GM03348 (cell line): ENCODE measurements at regions not wholly inside any gene's neighbourhood (a gene's known extent, or its start where the extent isn't known, plus 50 kb on each side); places are given as distances from the start of the nearest gene placed in this dataset.
A peak's percentile ranks its signal among the peaks of the same experiment; 100 is the strongest.

Source experiments
- DNase-seq: peaks from one replicate; pipeline ENCODE4 v3.0.0; 2012; ENCODE audit warnings: low spot score

- DNase-seq: no peak
Observed at GRCh38 chrY:8393246-8393645, 944.0 kb upstream of the TSPY4 start.

DNA sequence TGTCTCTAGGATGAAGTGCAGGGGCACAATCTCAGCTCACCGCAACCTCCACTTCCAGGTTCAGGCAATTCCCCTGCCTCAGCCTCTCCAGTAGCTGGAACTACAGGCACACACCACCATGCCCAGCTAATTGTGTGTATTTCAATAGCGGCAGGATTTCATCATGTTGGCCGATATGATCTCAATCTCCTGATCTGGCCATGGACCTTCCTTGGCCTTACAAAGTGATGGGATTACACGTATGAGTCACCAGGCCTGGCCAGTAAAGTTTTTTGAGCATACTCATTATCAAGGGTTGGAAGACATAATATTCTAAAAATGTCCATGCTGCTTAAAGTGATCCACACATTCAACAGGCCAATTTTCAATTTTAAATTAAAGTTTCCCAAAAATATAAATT, 914.4 kb upstream of the TSPY4 start:
- DNase-seq: no peak

DNA sequence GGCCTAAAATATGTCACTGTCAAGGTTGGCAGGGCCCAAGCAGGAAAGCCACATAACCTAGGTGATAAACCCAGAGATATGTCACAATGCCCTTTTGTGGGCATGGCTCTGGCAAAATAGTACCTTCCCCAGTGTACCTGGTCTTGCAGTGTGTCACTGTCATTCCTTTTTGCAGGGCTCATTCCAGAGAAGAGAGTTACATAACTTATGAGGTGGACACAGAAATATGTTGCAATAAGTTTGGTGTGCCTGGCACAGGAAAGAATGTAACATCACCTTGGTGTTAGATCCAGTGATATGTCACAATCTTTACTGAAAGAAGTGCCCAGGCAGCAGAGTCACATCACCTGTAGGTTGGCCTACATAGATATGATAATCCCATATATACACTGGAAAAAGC, 910.8 kb upstream of the TSPY4 start:
- no peak for DNase-seq

DNA sequence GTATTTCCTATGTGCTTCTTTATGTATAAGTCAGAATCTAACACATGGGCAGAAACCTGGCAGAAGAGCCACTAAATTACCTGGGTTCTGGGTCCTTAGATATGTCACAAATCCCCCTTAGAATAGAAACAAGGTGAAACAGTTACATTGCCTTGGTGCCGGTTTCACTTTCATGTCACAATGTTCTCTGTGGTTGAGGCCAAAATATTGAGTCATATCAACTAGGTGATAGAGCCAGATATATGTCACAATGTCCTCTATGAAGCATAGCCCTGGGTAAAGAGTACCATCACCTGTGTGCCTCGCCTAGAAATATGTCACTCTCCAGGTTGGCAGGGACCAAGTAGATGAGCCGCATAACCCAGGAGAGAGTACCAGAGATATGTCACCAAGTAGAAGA, 899.8 kb upstream of the TSPY4 start:
- DNase-seq: no peak

- no peak for DNase-seq
Observed at GRCh38 chrY:8442097-8442496, 895.2 kb upstream of the TSPY4 start.

DNA sequence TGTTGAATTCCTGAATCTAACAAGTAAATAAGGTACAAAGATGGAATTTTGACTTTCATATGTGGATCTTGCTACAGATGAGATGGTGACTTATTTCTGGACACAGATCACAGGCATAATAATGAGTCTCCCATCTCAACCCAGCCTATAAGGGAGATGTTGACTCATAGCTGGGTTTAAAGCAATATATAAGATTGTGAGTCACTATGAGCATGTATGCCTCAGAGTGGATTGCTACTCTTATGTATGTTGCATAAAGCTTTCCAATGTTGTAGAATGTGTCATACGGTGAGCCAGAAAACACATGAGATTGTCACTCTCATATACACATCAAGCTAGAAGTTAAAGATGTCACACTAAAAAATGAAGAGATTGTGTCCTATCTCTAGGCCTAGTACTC, 884.3 kb upstream of the TSPY4 start:
- no peak for DNase-seq

DNA sequence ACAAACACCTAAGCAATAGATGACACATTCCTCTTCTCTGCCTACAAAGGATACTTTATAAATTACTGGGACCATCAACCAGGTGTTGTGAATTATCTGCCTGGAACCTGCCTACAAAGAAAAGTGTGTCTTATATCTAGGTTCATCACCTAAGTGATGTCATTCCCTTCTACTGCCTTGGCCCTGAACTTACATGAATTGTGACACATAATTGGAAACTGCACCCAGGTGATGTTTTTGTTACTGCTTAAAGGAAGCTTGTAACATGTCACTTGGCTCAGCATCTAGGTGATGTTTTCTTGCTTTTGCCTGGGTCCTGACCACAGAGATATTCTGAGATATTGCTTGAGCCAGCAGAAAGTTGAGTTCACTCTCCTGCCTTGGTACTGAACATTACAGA, 870.5 kb upstream of the TSPY4 start:
- no peak for DNase-seq

- DNase-seq: no peak
Observed at GRCh38 chrY:8470249-8470648, 867.0 kb upstream of the TSPY4 start.

GRCh38 chrY:8479141-8479540, 858.1 kb upstream of the TSPY4 start:
- DNase-seq: no peak

DNA sequence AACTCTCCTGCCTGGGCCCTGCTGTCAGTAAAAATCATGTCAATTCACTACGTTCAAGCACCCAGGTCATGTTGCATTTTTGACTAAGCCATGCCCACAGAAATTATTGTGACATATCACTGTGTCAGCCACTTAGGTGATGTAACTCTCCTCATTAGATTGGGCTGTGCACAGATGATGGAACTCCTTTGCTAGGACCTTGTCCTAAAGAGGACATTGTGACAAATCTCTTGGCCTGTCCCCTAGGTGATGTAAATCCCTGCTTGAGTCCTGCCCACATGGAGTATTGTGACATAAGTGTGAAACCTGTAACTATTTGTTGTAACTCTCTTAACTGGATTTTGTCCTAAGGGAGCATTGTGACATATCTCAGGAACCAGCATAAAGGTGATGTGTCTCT, 848.3 kb upstream of the TSPY4 start:
- DNase-seq: no peak

DNA sequence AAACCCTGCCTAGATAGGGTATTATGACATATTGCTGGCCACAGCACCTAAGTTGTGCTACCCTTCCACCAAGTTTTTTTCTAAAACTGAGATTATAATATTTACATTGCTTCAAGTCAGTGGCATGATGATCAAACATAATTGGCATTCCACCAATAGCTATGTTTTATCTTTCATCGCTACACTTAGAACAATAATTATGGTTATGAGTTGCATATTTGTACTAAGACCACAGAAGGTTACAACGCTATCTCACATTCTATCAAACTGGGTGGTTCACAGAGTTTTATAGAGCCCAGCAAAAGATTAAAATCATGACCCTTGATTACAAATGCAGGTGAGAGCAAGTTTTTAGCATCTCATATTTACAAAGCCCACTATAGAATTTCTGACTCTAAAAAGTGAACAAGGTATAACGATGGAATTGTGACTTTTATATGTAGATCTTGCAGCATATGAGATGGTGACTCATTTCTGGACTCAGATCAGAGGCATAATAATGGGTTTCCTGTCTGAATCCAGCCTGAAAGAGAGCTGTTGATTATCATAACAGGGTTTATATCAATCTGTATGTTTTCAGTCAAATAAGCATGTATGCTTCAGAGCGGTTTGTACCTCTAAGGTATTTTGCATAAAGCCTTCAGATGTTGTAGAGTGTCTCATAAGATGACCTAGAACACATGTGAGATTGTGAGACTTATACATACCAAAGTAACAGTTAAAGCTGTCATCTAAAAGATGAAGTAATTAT, 847.2 kb upstream of the TSPY4 start:
- DNase-seq: no peak

- DNase-seq: no peak
Observed at GRCh38 chrY:8494396-8494795, 842.9 kb upstream of the TSPY4 start.

- DNase-seq: no peak
Observed at GRCh38 chrY:8495243-8495642, 842.0 kb upstream of the TSPY4 start.

GRCh38 chrY:8500888-8501287, 836.4 kb upstream of the TSPY4 start:
- no peak for DNase-seq

DNA sequence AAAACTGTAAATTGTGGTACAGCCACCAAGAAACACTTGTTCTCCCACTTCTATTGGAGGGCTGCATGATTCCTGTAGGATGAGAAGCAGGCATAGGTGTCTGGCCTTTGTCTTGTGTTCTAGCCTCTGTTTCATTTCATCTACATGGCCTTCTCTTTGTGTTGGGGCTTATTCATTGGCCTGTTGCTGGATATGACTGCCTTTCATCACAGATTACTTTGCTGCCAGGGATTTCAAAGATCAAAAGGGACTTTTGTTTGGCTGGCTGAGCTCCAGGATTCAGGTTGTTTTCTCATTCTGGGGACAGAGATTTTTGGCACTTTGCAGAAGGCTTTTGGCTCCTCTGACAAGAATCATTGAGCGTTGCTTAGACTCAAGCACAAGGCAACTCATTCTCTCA, 803.8 kb upstream of the TSPY4 start:
- no peak for DNase-seq

DNA sequence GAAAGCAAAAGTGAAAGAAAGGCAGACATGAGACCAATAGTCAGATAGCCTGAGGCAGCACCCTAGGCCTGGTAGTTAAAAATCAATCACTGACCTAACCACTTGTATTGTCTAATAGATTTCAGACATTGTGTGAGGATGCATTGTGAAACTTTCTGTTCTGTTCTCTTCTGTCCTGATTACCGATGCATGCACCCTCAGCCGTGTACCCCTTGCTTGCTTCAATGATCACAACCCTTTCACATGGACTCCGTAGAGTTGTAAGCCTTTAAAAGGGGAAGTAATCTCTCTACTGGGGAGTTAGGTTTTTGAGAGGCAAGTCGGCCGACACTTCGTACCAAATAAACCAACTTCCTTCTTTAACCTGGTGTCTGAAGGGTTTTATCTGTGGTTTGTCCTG, 801.6 kb upstream of the TSPY4 start:
- no peak for DNase-seq

GRCh38 chrY:8536277-8536676, 801.0 kb upstream of the TSPY4 start:
- no peak for DNase-seq

- peak; percentile 2 for DNase-seq
Observed at GRCh38 chrY:8541306-8541705, 796.0 kb upstream of the TSPY4 start.

DNA sequence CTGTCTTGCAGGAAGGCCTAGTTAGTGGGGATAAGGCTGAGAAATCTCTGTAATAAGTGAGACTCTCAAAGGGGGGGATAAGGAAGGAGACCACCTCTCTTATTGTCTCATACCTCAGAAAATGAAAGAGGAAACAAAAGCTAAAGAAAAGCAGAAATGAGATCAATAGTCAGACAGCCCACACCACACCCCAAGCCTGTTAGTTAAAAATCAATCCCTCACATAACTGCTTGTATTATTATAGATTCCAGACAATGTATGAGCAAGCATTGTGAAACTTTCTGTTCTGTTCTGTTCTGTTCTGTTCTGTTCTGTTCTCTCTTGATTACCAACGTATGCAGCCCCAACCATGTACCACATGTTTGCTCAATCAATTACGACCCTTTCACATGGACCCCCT, 792.5 kb upstream of the TSPY4 start:
- no peak for DNase-seq

- DNase-seq: no peak
Observed at GRCh38 chrY:8547931-8548330, 789.3 kb upstream of the TSPY4 start.

DNA sequence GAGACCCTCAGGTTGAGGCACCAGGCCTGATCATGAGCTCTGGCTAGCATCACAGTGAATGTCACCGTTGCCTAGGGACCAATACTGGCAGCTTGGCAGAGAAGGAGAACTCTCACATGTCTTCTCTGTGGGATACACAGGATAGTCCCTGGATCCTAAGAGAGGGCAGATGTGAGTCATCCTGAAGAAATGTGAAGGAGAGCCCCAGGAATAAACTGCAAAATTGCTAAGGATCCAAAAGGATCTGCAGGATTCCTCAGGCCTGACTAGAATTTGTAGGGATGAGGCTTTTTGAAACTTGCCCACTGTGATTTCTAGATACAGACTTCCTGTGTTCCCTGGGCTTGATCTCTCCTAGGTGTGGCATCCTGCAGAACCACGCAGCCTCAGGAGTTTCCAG, 785.9 kb upstream of the TSPY4 start:
- no peak for DNase-seq

GRCh38 chrY:8552168-8552805, 785.0 kb upstream of the TSPY4 start:
- DNase-seq: no peak

- DNase-seq: no peak
Observed at GRCh38 chrY:8553614-8554013, 783.6 kb upstream of the TSPY4 start.

GRCh38 chrY:8561385-8561784, 775.9 kb upstream of the TSPY4 start:
- DNase-seq: no peak
